ENCODE measurements at regions not wholly inside any gene's neighbourhood (a gene's known extent, or its start where the extent isn't known, plus 50 kb on each side); places are given as distances from the start of the nearest gene placed in this dataset.

DNA sequence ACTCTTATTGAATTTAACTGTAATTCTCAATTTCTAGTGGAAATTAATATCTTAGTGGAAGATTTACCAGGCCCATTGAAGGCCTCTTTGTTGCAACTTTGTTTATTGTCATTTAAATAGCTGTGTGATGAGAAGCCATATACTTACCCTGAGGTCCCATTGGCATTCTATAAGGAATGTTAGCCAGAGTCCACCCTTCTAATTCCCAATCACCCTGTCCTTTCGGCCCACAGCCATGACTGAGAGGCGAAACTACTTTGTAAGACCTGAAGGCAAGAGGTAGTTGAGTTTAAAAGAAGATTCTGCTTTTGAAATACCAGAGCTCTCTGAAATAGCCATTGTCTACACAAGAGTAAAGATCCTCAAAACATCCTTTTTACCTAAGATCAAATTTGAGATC lies 290.5 kb upstream of the RARB start:
- intact Hi-C loops (cut with DNase I) = no loop called here
- 85% methylated on average over 2 of the region's 2 CpGs for WGBS

DNA sequence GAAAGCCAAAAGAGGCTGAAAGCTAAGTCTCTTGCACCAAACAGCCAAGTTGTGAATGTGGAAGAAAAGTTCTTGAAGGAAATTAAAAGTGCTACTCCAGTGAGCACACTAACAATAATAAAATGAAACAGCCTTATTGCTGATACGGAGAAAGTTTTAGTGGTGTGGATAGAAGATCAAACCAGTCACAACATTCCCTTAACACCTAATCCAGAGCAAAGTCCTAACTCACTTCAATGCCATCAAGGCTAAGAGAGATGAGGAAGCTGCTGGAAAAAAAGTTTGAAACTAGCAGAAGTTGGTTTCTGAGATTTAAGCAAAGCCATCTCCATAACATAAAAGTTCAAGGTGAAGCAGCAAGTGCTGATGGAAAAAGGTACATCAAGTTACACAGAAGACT lies 288.8 kb upstream of the RARB start:
- Histone ChIP-seq H3K36me3 (no peaks in the 10 kb centered on the region), H3K4me3 (no peak overlapping the region), H3K4me1 (no peaks in the 10 kb centered on the region), H3K9me3 (no peaks in the 10 kb centered on the region), H3K27me3 (no peaks in the 10 kb centered on the region), H3K27ac (replicated peaks in 1 of 4) (no peak overlapping the region)
- DNase-seq (ENCODE audit: extremely low spot score) = no peak
- intact Hi-C loops (cut with DNase I) = no loop called here
- TF ChIP-seq POLR2A (IDR thresholded peaks at IDR 0.05; ENCODE audit: low read depth) = no peak
- TF ChIP-seq, protein P1, sequence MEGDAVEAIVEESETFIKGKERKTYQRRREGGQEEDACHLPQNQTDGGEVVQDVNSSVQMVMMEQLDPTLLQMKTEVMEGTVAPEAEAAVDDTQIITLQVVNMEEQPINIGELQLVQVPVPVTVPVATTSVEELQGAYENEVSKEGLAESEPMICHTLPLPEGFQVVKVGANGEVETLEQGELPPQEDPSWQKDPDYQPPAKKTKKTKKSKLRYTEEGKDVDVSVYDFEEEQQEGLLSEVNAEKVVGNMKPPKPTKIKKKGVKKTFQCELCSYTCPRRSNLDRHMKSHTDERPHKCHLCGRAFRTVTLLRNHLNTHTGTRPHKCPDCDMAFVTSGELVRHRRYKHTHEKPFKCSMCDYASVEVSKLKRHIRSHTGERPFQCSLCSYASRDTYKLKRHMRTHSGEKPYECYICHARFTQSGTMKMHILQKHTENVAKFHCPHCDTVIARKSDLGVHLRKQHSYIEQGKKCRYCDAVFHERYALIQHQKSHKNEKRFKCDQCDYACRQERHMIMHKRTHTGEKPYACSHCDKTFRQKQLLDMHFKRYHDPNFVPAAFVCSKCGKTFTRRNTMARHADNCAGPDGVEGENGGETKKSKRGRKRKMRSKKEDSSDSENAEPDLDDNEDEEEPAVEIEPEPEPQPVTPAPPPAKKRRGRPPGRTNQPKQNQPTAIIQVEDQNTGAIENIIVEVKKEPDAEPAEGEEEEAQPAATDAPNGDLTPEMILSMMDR (IDR thresholded peaks at IDR 0.05) = no peak
- no peak for TF ChIP-seq EP300 (IDR thresholded peaks at IDR 0.05)
- TF ChIP-seq POLR2AphosphoS5 (IDR thresholded peaks at IDR 0.05) = no peak
- WGBS = 89% methylated on average over 1 of the region's 1 CpG

More for the DNA sequence above, 290.5 kb upstream of the RARB start:
- TF ChIP-seq, protein P1 (IDR thresholded peaks at IDR 0.05) = no peak
- no peak for TF ChIP-seq POLR2A (IDR thresholded peaks at IDR 0.05; ENCODE audit: low read depth)
- TF ChIP-seq POLR2AphosphoS5 (IDR thresholded peaks at IDR 0.05) = no peak
- no peak for TF ChIP-seq EP300 (IDR thresholded peaks at IDR 0.05)
- no peak overlapping the region for H3K4me3 ChIP-seq
- no peak for DNase-seq (ENCODE audit: extremely low spot score)
- no peaks in the 10 kb centered on the region for H3K36me3 ChIP-seq
- H3K27me3 ChIP-seq = no peaks in the 10 kb centered on the region
- no peaks in the 10 kb centered on the region for H3K9me3 ChIP-seq
- H3K27ac ChIP-seq (replicated peaks in 1 of 4) = no peak overlapping the region
- H3K4me1 ChIP-seq = no peaks in the 10 kb centered on the region

DNA sequence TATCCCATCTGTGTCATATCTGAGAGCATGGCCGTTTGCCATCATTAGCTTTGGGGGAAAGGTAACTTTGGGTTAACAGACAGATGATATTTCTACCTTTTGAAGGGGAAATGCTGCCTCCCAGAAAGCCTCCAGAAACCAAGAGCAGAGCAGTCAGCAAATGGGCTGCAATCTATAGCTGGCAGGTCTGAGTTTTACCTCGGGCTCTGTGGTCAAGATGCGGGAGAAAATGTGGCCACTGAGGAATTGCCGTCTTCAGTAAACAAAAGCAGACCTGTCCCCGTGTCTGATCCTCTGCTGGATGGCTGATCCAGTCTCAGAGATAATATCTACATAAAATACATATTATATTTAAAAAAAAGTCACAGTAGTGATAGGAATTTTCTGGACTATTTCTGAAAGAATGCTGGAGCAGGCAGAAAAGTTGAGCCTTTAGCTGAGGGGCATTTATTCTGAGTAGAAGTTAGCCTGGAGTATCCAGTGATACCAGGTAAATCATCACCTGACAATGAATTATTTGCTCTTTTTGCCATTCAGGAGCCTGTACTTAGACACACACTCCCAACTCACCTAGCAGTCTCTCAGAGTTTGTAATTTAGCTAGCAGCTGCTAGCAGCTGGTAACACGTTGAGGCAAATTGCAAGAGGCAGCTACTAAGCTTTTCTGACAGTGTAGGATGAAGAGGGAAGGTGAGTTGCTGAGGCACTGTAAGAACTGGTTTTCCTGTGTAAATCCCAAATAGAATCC lies 285.3 kb upstream of the RARB start:
- H3K36me3 ChIP-seq = no peaks in the 10 kb centered on the region
- TF ChIP-seq EP300 (IDR thresholded peaks at IDR 0.05) = no peak
- TF ChIP-seq POLR2A (IDR thresholded peaks at IDR 0.05; ENCODE audit: low read depth) = no peak
- TF ChIP-seq, protein P1 (IDR thresholded peaks at IDR 0.05) = no peak
- TF ChIP-seq POLR2AphosphoS5 (IDR thresholded peaks at IDR 0.05) = no peak
- 83% methylated on average over 6 of the region's 6 CpGs for WGBS
- no peaks in the 10 kb centered on the region for H3K9me3 ChIP-seq
- H3K27me3 ChIP-seq = no peaks in the 10 kb centered on the region
- H3K4me3 ChIP-seq = no peak overlapping the region
- no peak for DNase-seq (ENCODE audit: extremely low spot score)
- intact Hi-C loops (cut with DNase I) = no loop called here
- H3K27ac ChIP-seq (replicated peaks in 1 of 4) = no peak overlapping the region
- H3K4me1 ChIP-seq = no peaks in the 10 kb centered on the region

DNA sequence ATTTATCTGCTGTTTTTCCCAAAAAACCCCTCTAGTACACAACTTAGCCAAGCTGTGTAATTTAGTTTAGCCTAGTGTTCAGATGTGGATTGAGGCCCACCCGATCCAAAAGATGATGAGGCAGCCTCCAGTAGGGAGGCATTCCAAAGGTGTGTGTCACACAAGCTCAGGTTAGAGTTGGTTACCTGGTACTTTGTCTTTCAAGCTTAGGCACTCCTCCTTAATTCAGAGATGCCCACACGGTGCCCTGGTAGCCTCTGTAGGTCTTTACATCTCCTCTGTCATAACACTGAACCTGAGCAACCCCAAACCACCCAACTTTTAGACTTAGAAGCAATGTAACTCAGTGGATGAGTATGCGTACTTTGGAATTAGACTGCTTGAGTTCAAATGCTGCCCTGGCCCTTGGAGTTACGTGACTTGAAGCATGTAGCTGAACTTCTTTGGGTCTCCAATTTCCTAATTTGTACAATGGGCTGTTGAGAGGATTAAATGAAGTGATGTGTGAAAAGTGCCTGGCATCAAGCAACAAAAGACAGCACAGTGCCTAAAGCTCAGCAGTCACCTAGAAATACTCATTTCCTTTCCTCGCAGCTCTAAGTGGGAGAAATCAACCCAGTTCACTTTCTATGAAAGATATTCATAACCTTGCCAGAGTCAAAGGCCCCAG lies 284.6 kb upstream of the RARB start:
- DNase-seq (ENCODE audit: extremely low spot score) = no peak
- H3K4me3 ChIP-seq = no peak overlapping the region
- intact Hi-C loops (cut with DNase I) = no loop called here
- no peaks in the 10 kb centered on the region for H3K4me1 ChIP-seq
- TF ChIP-seq EP300 (IDR thresholded peaks at IDR 0.05) (no peak), POLR2AphosphoS5 (IDR thresholded peaks at IDR 0.05) (no peak), POLR2A (IDR thresholded peaks at IDR 0.05; ENCODE audit: low read depth) (no peak)
- TF ChIP-seq, protein P1 (IDR thresholded peaks at IDR 0.05) = no peak
- 79% methylated on average over 5 of the region's 5 CpGs for WGBS
- H3K27ac ChIP-seq (replicated peaks in 1 of 4) = no peak overlapping the region
- no peaks in the 10 kb centered on the region for H3K36me3 ChIP-seq
- H3K27me3 ChIP-seq = no peaks in the 10 kb centered on the region
- no peaks in the 10 kb centered on the region for H3K9me3 ChIP-seq

Measured in esophagus muscularis mucosa (tissue), 4 donors.